GM18873 (cell line): ENCODE measurements at regions not wholly inside any gene's neighbourhood (a gene's known extent, or its start where the extent isn't known, plus 50 kb on each side); places are given as distances from the start of the nearest gene placed in this dataset.
"Not testable (repeated sequence)": the region's sequence is repeated elsewhere in the genome, so short reads cannot be mapped to it uniquely, and the experiment has no call there.

Experiments
- ATAC-seq: cut with Tn5 transposase; IDR thresholded peaks from one replicate; pipeline ENCODE4 v1.9.1; 2021; ENCODE audit warnings: mild to moderate bottlenecking, moderate library complexity, moderate number of reproducible peaks; ENCODE audit not compliant: unreplicated experiment, low FRiP score

GRCh38 chr22:22345781-22346180 is 101.2 kb downstream of the VPREB1 start:
- ATAC-seq = no peak

- ATAC-seq = no peak
Observed at GRCh38 chr22:22346401-22347107, 102.0 kb downstream of the VPREB1 start.

DNA sequence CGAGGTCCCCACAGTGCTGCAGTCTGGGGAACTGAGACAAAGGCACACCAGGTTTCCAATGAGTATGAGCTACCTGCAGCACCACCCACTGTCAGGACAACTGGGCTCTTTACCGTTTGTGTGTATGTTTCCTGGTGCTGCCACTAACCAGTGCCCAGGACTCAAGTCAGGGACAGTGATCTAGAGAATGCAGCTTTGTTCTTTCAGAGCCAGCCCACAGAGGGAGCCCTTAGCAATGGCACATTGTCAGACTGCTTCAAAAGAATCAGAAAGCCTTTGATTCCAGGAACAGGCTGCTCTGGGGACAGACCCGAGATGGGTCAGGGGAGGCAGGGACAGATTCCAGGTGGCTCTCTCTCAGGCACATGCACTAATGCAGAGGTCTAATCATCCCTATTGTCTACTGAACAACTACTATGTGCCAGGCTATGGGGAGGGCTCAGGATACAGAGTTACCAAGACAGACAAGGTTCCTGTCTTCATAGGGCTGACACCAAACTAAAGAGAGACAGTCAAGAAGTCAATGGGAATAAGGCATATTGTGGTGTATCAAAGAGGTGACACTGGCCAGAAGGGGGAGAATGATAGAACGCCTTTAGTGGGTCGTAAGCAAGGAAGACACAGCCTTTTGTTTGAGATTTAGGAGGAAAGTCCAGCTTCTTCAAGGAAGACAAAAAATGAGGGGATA is 103.7 kb downstream of the VPREB1 start:
- ATAC-seq = no peak

GRCh38 chr22:22348815-22349454 is 104.3 kb downstream of the VPREB1 start:
- no peak for ATAC-seq

- ATAC-seq = no peak
Observed at GRCh38 chr22:22349455-22349836, 104.9 kb downstream of the VPREB1 start.

GRCh38 chr22:22351366-22351765 is 106.8 kb downstream of the VPREB1 start:
- ATAC-seq = no peak

- ATAC-seq = no peak
Observed at GRCh38 chr22:22352371-22352999, 107.9 kb downstream of the VPREB1 start.

GRCh38 chr22:22355096-22355834 is 110.7 kb downstream of the VPREB1 start:
- no peak for ATAC-seq

DNA sequence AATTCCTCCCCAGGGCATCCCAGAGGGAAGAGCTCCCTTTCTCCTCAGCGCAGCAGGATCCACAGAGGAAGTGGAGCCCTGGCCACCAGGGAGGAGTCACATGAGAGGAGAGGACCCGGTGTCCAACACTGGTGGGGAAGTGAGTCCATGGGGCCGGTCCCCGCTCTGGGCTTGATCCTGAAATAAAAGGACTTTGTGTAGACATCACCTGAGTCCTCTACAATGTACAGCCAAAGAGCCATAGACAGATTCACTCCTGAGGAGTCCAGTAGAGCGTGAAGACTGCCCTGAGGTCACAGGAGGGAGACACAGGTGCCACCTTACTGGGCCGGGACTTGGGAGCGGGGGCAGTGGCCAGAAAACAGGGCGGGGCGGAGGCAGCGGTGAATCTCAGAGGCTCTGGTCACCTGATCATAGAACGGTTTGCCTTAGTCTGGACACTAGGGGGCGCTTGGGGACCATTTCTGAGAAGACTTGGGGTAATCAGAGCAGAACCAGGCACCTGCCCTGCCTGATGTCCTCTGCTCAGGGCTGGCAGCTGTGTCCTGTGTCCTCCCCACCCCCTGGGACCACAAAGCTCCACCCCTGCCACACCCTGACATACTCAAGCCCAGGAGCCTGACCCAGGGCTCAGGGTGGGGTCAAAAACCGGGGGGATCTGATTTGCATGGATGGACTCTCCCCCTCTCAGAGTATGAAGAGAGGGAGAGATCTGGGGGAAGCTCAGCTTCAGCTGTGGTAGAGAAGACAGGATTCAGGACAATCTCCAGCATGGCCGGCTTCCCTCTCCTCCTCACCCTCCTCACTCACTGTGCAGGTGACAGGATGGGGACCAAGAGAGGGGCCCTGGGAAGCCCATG is 112.7 kb downstream of the VPREB1 start:
- no peak for ATAC-seq

DNA sequence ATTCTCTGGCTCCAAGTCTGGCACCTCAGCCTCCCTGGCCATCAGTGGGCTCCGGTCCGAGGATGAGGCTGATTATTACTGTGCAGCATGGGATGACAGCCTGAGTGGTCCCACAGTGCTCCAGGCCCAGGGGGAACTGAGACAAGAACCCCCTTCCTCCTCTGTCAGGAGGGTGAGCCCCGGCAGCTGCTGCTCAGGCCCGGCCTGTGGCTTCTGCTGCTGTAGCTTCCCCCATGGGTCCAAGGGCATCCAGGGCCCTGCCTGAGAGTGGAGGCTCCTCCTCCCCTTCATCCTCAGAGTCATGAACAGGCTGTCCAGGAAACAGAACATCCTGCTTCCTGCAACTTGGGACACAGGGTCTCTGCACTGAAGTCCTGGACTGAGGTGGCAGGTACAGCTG is 113.6 kb downstream of the VPREB1 start:
- no peak for ATAC-seq

- ATAC-seq = no peak
Observed at GRCh38 chr22:22358686-22359085, 114.1 kb downstream of the VPREB1 start.

GRCh38 chr22:22359465-22359864 is 114.9 kb downstream of the VPREB1 start:
- no peak for ATAC-seq

GRCh38 chr22:22360014-22360413 is 115.4 kb downstream of the VPREB1 start:
- ATAC-seq = no peak

- no peak for ATAC-seq
Observed at GRCh38 chr22:22362311-22362710, 117.7 kb downstream of the VPREB1 start.

- no peak for ATAC-seq
Observed at GRCh38 chr22:22362936-22363335, 118.3 kb downstream of the VPREB1 start.

DNA sequence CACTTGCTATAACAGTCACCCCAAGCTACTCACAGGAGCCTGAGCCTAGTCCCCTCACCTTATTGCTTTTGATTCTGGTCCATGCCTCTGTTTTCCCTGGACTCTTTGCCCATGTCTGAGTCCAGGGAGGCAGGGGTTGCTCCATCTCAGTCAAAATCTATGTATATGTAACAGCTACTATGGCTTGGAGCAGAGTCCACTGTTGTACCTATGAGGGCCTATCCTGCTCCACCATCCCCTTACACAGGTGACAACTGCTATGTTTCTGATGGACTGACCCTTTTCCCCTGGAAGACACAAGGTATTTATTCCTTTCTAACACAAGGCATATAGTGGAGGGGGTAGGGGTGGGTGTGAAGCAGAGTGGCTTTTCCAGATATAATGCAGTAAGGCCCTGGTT is 119.6 kb downstream of the VPREB1 start:
- ATAC-seq = no peak

DNA sequence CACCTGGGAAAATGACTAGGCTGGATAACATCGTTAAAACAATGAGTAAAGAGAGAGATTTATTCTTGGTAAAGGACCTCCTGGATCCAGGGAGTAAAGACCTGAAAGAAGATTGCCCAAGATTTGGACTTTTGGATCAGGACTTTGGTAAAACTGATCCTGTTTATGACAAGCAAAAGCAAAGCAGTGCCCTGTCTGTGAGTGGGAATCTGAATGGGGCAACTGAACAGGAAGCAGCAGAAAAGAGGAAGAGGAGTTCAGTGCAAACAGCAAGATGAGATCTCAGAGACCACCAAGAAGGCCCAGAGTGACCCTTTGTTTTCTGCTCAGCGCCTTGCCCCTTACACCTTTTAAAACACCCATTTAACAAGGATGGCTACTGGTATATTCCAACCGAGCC is 122.0 kb downstream of the VPREB1 start:
- ATAC-seq = no peak

DNA sequence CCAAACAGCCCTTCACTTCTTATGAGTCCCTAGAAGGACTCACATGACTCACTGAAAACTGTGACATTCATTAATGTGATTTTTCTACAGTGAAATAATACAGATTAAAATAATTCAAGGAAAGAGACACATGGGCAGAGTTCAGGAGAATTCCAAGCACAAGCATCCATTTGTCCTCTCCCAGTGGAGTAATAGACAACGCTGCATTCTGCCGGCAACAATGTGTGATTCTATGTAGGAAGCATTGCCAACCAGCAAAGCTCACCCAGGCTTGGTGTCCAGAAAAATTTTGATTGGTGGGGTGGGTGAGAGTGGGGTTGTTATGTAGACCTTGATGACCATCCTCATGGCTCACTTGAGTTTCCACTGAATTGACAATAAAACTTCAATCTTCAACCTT is 123.9 kb downstream of the VPREB1 start:
- ATAC-seq = no peak

DNA sequence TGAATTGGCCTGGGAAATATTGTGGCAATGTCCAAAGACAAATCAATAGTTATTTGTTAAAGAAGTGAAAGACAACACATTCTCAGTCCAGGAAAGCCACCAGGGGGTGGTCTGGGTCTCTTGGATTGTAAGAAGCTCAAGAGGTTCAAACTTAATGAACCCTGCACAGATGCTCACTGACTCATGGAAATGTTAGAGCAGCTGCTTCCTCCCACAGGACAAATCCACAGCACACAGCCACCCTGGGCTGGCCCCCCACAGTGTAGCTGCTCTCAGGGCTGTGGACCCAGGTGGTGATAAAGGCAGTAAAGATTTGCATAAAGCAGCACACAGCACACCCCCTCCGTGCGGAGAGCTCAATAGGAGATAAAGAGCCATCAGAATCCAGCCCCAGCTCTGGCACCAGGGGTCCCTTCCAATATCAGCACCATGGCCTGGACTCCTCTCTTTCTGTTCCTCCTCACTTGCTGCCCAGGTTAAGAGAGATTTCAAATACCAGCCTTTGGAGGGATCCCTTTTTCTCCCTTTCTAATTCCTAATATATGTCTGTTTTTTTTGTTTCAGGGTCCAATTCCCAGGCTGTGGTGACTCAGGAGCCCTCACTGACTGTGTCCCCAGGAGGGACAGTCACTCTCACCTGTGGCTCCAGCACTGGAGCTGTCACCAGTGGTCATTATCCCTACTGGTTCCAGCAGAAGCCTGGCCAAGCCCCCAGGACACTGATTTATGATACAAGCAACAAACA is 124.8 kb downstream of the VPREB1 start:
- not testable (repeated sequence) for ATAC-seq
